Caco-2 (cell line): ENCODE measurements at regions not wholly inside any gene's neighbourhood (a gene's known extent, or its start where the extent isn't known, plus 50 kb on each side); places are given as distances from the start of the nearest gene placed in this dataset.

Experiments
- BruUV-seq: library from RNA; stranded (reverse); fragments of 400-500 nt; replicated peaks from 2 replicates; lab custom pipeline; 2021; lab: Mats Ljungman, UMichigan
- CTCF ChIA-PET: fragments of 300-600 bp; sonication (Branson Sonifier 250); formaldehyde crosslinking; loops from one replicate; lab custom pipeline; 2022; ENCODE audit warnings: antibody characterized with exemption; lab: Charles Lee
- POLR2A ChIA-PET: fragments of 300-600 bp; sonication (Branson Sonifier 250); formaldehyde crosslinking; loops from one replicate; lab custom pipeline; 2022; ENCODE audit warnings: antibody characterized with exemption; lab: Charles Lee
- DNase-seq, 2 experiments: peaks; one replicate each; pipeline versions ENCODE4 v3.0.0 to v3.0.0-alpha.2; 2020 to 2022
- H3K27me3 ChIP-seq: replicated peaks from 2 replicates; pipeline ENCODE4 v1.6.0; 2011; ENCODE audit warnings: low read length; ENCODE audit not compliant: control insufficient read depth, insufficient read depth
- H3K36me3 ChIP-seq: 2 replicates; pipeline ENCODE4 v1.5.1; 2011; ENCODE audit warnings: low read length; ENCODE audit not compliant: control insufficient read depth, insufficient read depth
- H3K4me1 ChIP-seq: fragments of 250-450 bp; sonication (Bioruptor Pico); 2 replicates; pipeline ENCODE4 v1.5.1; 2020; ENCODE audit warnings: mild to moderate bottlenecking
- H3K4me3 ChIP-seq: 2 replicates; pipeline ENCODE4 v1.5.1; 2011; ENCODE audit warnings: low read depth, mild to moderate bottlenecking, control low read depth, low read length
- H3K9me3 ChIP-seq: fragments of 250-450 bp; sonication (Bioruptor Pico); 2 replicates; pipeline ENCODE4 v1.5.1; 2020; ENCODE audit warnings: mild to moderate bottlenecking, moderate library complexity
- H3K27ac Mint-ChIP-seq: one replicate; pipeline ENCODE4 v1.8.0; 2022; ENCODE audit warnings: mixed read lengths; ENCODE audit not compliant: unreplicated experiment
- H3K27me3 Mint-ChIP-seq: one replicate; pipeline ENCODE4 v1.8.0; 2022; ENCODE audit warnings: mixed read lengths; ENCODE audit not compliant: insufficient read depth, unreplicated experiment
- H3K36me3 Mint-ChIP-seq: one replicate; pipeline ENCODE4 v1.8.0; 2022; ENCODE audit warnings: mild to moderate bottlenecking, mixed read lengths; ENCODE audit not compliant: insufficient read depth, unreplicated experiment
- H3K4me1 Mint-ChIP-seq: one replicate; pipeline ENCODE4 v1.8.0; 2022; ENCODE audit warnings: low read depth, mixed read lengths; ENCODE audit not compliant: unreplicated experiment
- H3K4me3 Mint-ChIP-seq: one replicate; pipeline ENCODE4 v1.8.0; 2022; ENCODE audit warnings: mild to moderate bottlenecking, moderate library complexity, mixed read lengths; ENCODE audit not compliant: unreplicated experiment
- H3K9me3 Mint-ChIP-seq: one replicate; pipeline ENCODE4 v1.8.0; 2022; ENCODE audit warnings: mixed read lengths; ENCODE audit not compliant: unreplicated experiment
- intact Hi-C: fragments of 100-400 bp; cut with micrococcal nuclease; formaldehyde crosslinking; loops from one replicate; pipeline ENCODE4 v1.10.0; 2022; ENCODE audit not compliant: unreplicated experiment
- TF ChIP-seq, protein P1 (sequence below), 2 experiments: fragments of 200-600 bp in 1 of 2; IDR thresholded peaks; 1 replicate in 1 of 2; 2 replicates in 1 of 2; pipeline versions ENCODE4 v1.5.1 to v1.8.0; 2011 to 2022; ENCODE audit warnings: antibody characterized with exemption in 1 of 2, control low read depth in 1 of 2, inconsistent platforms in 1 of 2, low read depth in 1 of 2, low read length in 1 of 2, mild to moderate bottlenecking in 1 of 2, moderate library complexity in 1 of 2; ENCODE audit not compliant: insufficient read depth in 1 of 2, severe bottlenecking in 1 of 2, unreplicated experiment in 1 of 2

DNA sequence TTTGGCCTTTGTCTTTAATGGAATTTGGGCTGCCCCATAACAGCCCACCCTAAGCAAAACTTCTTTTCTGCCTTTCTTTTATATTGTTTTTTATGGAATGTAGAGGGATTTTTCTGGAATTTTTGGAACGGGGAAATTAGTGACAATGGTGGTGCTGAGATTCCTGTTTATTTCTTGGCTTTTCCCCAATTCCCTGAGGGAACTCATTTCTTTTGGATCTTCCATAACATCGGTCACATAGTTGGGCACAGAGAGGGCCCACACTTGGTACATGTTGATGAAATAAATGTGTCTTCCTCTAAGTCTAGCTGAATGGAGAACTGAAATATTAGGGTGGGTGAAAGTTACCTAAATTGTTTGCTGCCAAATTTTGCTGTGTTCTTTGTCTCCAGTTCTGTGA is 191.6 kb upstream of the TNP1 start:
- no peaks in the 10 kb centered on the region for H3K36me3 ChIP-seq
- H3K4me1 Mint-ChIP-seq, result peaks cover 22% of the 10 kb centered on the region
- H3K27me3 Mint-ChIP-seq, result no peaks in the 10 kb centered on the region
- no peaks in the 10 kb centered on the region for H3K36me3 Mint-ChIP-seq
- no peak overlapping the region for H3K27ac Mint-ChIP-seq
- no peak overlapping the region for H3K4me3 Mint-ChIP-seq
- BruUV-seq, result no TSS peak
- no peak for DNase-seq
- TF ChIP-seq, protein P1, sequence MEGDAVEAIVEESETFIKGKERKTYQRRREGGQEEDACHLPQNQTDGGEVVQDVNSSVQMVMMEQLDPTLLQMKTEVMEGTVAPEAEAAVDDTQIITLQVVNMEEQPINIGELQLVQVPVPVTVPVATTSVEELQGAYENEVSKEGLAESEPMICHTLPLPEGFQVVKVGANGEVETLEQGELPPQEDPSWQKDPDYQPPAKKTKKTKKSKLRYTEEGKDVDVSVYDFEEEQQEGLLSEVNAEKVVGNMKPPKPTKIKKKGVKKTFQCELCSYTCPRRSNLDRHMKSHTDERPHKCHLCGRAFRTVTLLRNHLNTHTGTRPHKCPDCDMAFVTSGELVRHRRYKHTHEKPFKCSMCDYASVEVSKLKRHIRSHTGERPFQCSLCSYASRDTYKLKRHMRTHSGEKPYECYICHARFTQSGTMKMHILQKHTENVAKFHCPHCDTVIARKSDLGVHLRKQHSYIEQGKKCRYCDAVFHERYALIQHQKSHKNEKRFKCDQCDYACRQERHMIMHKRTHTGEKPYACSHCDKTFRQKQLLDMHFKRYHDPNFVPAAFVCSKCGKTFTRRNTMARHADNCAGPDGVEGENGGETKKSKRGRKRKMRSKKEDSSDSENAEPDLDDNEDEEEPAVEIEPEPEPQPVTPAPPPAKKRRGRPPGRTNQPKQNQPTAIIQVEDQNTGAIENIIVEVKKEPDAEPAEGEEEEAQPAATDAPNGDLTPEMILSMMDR (IDR thresholded peaks at IDR 0.05; ENCODE audit: insufficient read depth in 1 of 2, low read depth in 1 of 2, low read length in 1 of 2, severe bottlenecking in 1 of 2, unreplicated experiment in 1 of 2), result no peak
- H3K4me1 ChIP-seq, result peaks cover 3% of the 10 kb centered on the region; the same call in 1 of the 2 replicates
- CTCF ChIA-PET, result no interaction called here
- H3K27me3 ChIP-seq, result no peaks in the 10 kb centered on the region
- intact Hi-C loops, result loop anchor here (10.0 kb wide), 1 partner anchor 357 kb away; the partner anchor contains the start of gene IGFBP5
- H3K4me3 ChIP-seq, result no peak overlapping the region
- H3K9me3 ChIP-seq, result no peaks in the 10 kb centered on the region
- POLR2A ChIA-PET, result no interaction called here
- no peaks in the 10 kb centered on the region for H3K9me3 Mint-ChIP-seq

DNA sequence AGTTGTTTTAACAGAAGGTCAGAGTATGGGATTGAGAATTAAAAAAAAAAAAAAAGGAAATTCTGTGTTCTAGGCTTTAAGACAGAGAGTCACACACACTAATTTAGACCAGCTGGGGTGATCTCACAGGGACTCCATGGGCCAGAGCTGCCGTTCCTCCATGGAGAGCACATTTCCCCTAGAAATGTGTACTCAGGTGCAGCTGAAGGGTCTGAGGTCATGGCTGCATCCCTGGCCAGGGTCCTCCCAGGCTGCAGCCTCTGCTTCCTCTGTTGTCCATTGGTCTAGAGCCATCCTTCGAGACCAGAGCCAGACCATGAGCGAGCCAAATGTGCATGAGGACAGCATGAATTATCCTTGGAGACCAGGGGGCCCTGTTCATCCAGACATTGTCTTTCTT is 190.1 kb upstream of the TNP1 start:
- no peaks in the 10 kb centered on the region for H3K36me3 Mint-ChIP-seq
- H3K9me3 Mint-ChIP-seq, result peaks cover 8% of the 10 kb centered on the region
- peaks cover 3% of the 10 kb centered on the region; the same call in 1 of the 2 replicates for H3K4me1 ChIP-seq
- no TSS peak for BruUV-seq
- no peak overlapping the region for H3K4me3 ChIP-seq
- no peaks in the 10 kb centered on the region for H3K9me3 ChIP-seq
- TF ChIP-seq, protein P1 (IDR thresholded peaks at IDR 0.05; ENCODE audit: insufficient read depth in 1 of 2, low read depth in 1 of 2, low read length in 1 of 2, severe bottlenecking in 1 of 2, unreplicated experiment in 1 of 2), result no peak
- ChIA-PET POLR2A (no interaction called here), CTCF (no interaction called here)
- no peak for DNase-seq
- no peak overlapping the region for H3K4me3 Mint-ChIP-seq
- no peaks in the 10 kb centered on the region for H3K36me3 ChIP-seq
- H3K27ac Mint-ChIP-seq, result no peak overlapping the region
- intact Hi-C loops, result loop anchor here (10.0 kb wide), 1 partner anchor 355 kb away; the partner anchor contains the start of gene IGFBP5
- peaks cover 22% of the 10 kb centered on the region for H3K4me1 Mint-ChIP-seq
- no peaks in the 10 kb centered on the region for H3K27me3 ChIP-seq
- H3K27me3 Mint-ChIP-seq, result no peaks in the 10 kb centered on the region

DNA sequence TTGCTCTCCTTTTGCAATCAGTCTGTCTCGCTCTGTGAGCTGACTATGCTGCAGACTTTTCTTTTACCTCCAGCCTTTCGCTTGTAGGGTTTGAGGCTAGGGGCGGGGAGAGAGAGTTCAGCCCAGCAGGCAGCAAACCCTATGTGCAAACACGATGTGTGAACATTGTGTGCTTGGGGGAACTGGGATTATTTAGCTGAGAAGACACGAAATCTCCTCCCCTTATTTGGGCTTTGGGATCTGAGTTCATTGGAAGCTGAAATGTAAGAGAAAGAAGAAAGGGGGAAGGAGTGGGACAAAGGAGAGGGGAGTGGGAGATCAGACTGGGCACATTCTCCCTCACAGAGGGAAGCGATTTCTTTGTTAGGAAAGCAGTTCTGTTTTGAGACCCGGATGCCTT is 189.6 kb upstream of the TNP1 start:
- CTCF ChIA-PET, result no interaction called here
- H3K9me3 Mint-ChIP-seq, result peaks cover 13% of the 10 kb centered on the region
- Histone ChIP-seq H3K27me3 (no peaks in the 10 kb centered on the region), H3K4me1 (peaks cover 3% of the 10 kb centered on the region; the same call in 1 of the 2 replicates), H3K4me3 (no peak overlapping the region), H3K9me3 (no peaks in the 10 kb centered on the region), H3K36me3 (no peaks in the 10 kb centered on the region)
- intact Hi-C loops, result no loop called here
- no peak for DNase-seq
- H3K4me3 Mint-ChIP-seq, result no peak overlapping the region
- no peaks in the 10 kb centered on the region for H3K36me3 Mint-ChIP-seq
- H3K27me3 Mint-ChIP-seq, result peaks cover 2% of the 10 kb centered on the region
- H3K27ac Mint-ChIP-seq, result no peak overlapping the region
- BruUV-seq, result no TSS peak
- POLR2A ChIA-PET, result no interaction called here
- TF ChIP-seq, protein P1 (IDR thresholded peaks at IDR 0.05; ENCODE audit: insufficient read depth in 1 of 2, low read depth in 1 of 2, low read length in 1 of 2, severe bottlenecking in 1 of 2, unreplicated experiment in 1 of 2), result no peak
- H3K4me1 Mint-ChIP-seq, result peaks cover 22% of the 10 kb centered on the region
